Keratinocyte (primary cell): ENCODE measurements at regions not wholly inside any gene's neighbourhood (a gene's known extent, or its start where the extent isn't known, plus 50 kb on each side); places are given as distances from the start of the nearest gene placed in this dataset.

Experiments
- DNase-seq: peaks from one replicate; pipeline ENCODE4 v3.0.0-alpha.2; 2011; ENCODE audit warnings: low read depth, missing footprints, low spot score
- FAIRE-seq: peaks from 2 replicates; lab custom pipeline; 2011; peaks lifted over from hg19 to GRCh38; lab: Jason Lieb, UNC
- H2AFZ ChIP-seq: 2 replicates; pipeline ENCODE4 v1.6.0; 2012; ENCODE audit warnings: low read length, control low read depth, inconsistent platforms; ENCODE audit not compliant: control insufficient read depth
- H3K27ac ChIP-seq: 2 replicates; pipeline ENCODE4 v1.5.1; 2011; ENCODE audit warnings: low read length; ENCODE audit not compliant: control insufficient read depth, insufficient read depth
- H3K27me3 ChIP-seq: 3 replicates; pipeline ENCODE4 v1.6.0; 2011; ENCODE audit warnings: low read length; ENCODE audit not compliant: control insufficient read depth, insufficient read depth; ENCODE audit errors: extremely low read depth
- H3K36me3 ChIP-seq, 2 experiments: 2 replicates in 1 of 2; 3 replicates in 1 of 2; pipeline ENCODE4 v1.5.1; 2011; ENCODE audit warnings: low read length in 2 of 2, mild to moderate bottlenecking in 1 of 2; ENCODE audit not compliant: control insufficient read depth in 2 of 2, insufficient read depth in 2 of 2; ENCODE audit errors: extremely low read depth in 1 of 2
- H3K4me1 ChIP-seq: 3 replicates; pipeline ENCODE4 v1.5.1; 2011; ENCODE audit warnings: low read length; ENCODE audit not compliant: control insufficient read depth, insufficient read depth; ENCODE audit errors: extremely low read depth
- H3K4me2 ChIP-seq: 3 replicates; pipeline ENCODE4 v1.6.0; 2011; ENCODE audit warnings: low read depth, low read length; ENCODE audit not compliant: control insufficient read depth, insufficient read depth; ENCODE audit errors: extremely low read depth
- H3K4me3 ChIP-seq, 3 experiments: fragments of 200-600 bp in 1 of 3; sonication (generic) in 1 of 3; 2 replicates in 2 of 3; 3 replicates in 1 of 3; pipeline ENCODE4 v1.5.1; 2011 to 2016; ENCODE audit warnings: low read length in 3 of 3, mild to moderate bottlenecking in 3 of 3, control low read depth in 2 of 3, inconsistent platforms in 1 of 3, low read depth in 1 of 3, mixed read lengths in 1 of 3, mixed run types in 1 of 3, moderate library complexity in 1 of 3; ENCODE audit not compliant: control insufficient read depth in 2 of 3, insufficient read depth in 2 of 3; ENCODE audit errors: extremely low read depth in 1 of 3
- H3K79me2 ChIP-seq: 2 replicates; pipeline ENCODE4 v1.6.0; 2012; ENCODE audit warnings: low read length; ENCODE audit not compliant: control insufficient read depth, insufficient read depth
- H3K9ac ChIP-seq: 3 replicates; pipeline ENCODE4 v1.6.0; 2011; ENCODE audit warnings: low read length; ENCODE audit not compliant: control insufficient read depth, insufficient read depth; ENCODE audit errors: extremely low read depth
- H3K9me1 ChIP-seq: 3 replicates; pipeline ENCODE4 v1.6.0; 2011; ENCODE audit warnings: low read length; ENCODE audit not compliant: control insufficient read depth, insufficient read depth; ENCODE audit errors: extremely low read depth
- H3K9me3 ChIP-seq: 2 replicates; pipeline ENCODE4 v1.5.1; 2012; ENCODE audit warnings: low read depth, low read length; ENCODE audit not compliant: control insufficient read depth
- H4K20me1 ChIP-seq: 3 replicates; pipeline ENCODE4 v1.6.0; 2011; ENCODE audit warnings: low read length; ENCODE audit not compliant: control insufficient read depth, insufficient read depth; ENCODE audit errors: extremely low read depth
- CTCF ChIP-seq, 3 experiments: IDR thresholded peaks in 1 of 3; conservative IDR thresholded peaks in 1 of 3; optimal IDR thresholded peaks in 1 of 3; 2 replicates in 2 of 3; 3 replicates in 1 of 3; pipeline versions ENCODE3 to v1.5.1; 2011; ENCODE audit warnings: low read length in 3 of 3, mild to moderate bottlenecking in 3 of 3, moderate library complexity in 2 of 3, control low read depth in 1 of 3, inconsistent platforms in 1 of 3; ENCODE audit not compliant: insufficient read depth in 2 of 3; ENCODE audit errors: extremely low read depth in 1 of 3
- EZH2 ChIP-seq: IDR thresholded peaks from one replicate; pipeline ENCODE4 v1.6.1; 2012; ENCODE audit warnings: inconsistent platforms, mild to moderate bottlenecking, low read length, moderate library complexity
- dilution Hi-C: fragments of 300-500 bp; cut with MboI; formaldehyde crosslinking; loops from one replicate; pipeline ENCODE4 v1.7.0; 2020; ENCODE audit warnings: low sequenced_read_pairs; ENCODE audit not compliant: extremely low pct_ligation_motif_present

- no peak overlapping the region for H3K4me2 ChIP-seq
- H3K9me1 ChIP-seq: no peaks in the 10 kb centered on the region
- no peaks in the 10 kb centered on the region for H3K4me1 ChIP-seq
- H2AFZ ChIP-seq: no peak overlapping the region
- TF ChIP-seq EZH2: no peak
- no peak for TF ChIP-seq CTCF (optimal IDR thresholded peaks at IDR 0.05 in 1 of 3, IDR thresholded peaks at IDR 0.05 in 1 of 3, conservative IDR thresholded peaks at IDR 0.05 in 1 of 3; ENCODE audit: extremely low read depth in 1 of 3, insufficient read depth in 2 of 3, low read length in 3 of 3)
- DNase-seq (no peak), FAIRE-seq (no peak)
- H3K4me3 ChIP-seq: no peak overlapping the region
- no peaks in the 10 kb centered on the region for H4K20me1 ChIP-seq
- H3K79me2 ChIP-seq: no peaks in the 10 kb centered on the region
- no peaks in the 10 kb centered on the region for H3K27me3 ChIP-seq
- H3K27ac ChIP-seq: no peak overlapping the region
- H3K36me3 ChIP-seq: no peaks in the 10 kb centered on the region
- dilution Hi-C loops: no loop called here
- no peaks in the 10 kb centered on the region for H3K9me3 ChIP-seq
- no peak overlapping the region for H3K9ac ChIP-seq
Observed at GRCh38 chr2:126342457-126342856, 313.5 kb upstream of the GYPC start.

GRCh38 chr2:126343136-126343535 lies 312.8 kb upstream of the GYPC start:
- Histone ChIP-seq H3K27me3 (no peaks in the 10 kb centered on the region), H3K36me3 (no peaks in the 10 kb centered on the region), H3K4me2 (no peak overlapping the region), H3K79me2 (no peaks in the 10 kb centered on the region), H3K4me3 (no peak overlapping the region), H3K4me1 (no peaks in the 10 kb centered on the region), H2AFZ (no peak overlapping the region), H3K9ac (no peak overlapping the region), H3K9me3 (no peaks in the 10 kb centered on the region), H3K9me1 (no peaks in the 10 kb centered on the region), H4K20me1 (no peaks in the 10 kb centered on the region), H3K27ac (no peak overlapping the region)
- dilution Hi-C loops: no loop called here
- FAIRE-seq: no peak
- no peak for DNase-seq
- TF ChIP-seq EZH2: no peak
- no peak for TF ChIP-seq CTCF (optimal IDR thresholded peaks at IDR 0.05 in 1 of 3, IDR thresholded peaks at IDR 0.05 in 1 of 3, conservative IDR thresholded peaks at IDR 0.05 in 1 of 3; ENCODE audit: extremely low read depth in 1 of 3, insufficient read depth in 2 of 3, low read length in 3 of 3)
